HG03575 (cell line): ENCODE measurements at regions not wholly inside any gene's neighbourhood (a gene's known extent, or its start where the extent isn't known, plus 50 kb on each side); places are given as distances from the start of the nearest gene placed in this dataset.

Experiments used
- ATAC-seq: cut with Tn5 transposase; IDR thresholded peaks from one replicate; pipeline ENCODE4 v1.9.1; 2021; ENCODE audit not compliant: unreplicated experiment, insufficient number of reproducible peaks, low FRiP score; ENCODE audit errors: extremely low read depth

- ATAC-seq = no peak
Measured at GRCh38 chr15:70558406-70559264, 204.7 kb downstream of the UACA start.

DNA sequence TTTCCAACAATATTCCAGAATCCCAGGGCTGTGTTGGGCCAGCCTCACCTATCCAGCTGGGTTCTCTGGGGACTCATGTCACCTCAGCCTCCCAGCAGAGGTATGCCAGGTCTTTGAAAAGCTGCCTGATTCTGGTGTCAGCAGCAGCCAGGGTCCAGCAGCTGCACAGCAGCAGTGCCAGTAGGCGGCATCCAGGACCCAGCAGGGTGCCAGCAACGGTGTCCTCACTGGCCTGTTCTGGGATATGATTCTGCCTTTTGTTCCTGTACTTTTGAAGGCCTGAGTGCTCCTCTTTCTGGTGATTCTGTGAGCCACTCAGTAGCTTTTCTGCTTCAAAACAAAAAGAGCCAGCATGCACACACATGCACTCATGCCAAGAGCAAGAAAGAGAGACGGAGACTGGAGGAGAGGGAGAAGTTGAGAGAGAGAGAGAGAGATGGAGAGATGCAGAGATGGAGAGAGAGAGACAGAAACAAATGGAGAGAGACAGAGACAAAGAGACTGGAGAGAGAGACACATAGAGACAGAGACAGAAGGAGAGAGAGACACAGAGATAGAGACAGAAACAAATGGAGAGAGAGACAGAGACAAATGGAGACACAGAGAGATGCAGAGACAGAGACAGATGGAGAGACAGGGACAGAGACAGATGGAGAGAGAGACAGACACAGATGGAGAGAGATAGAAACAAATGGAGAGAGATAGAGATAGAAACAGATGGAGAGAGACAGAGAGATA, 205.7 kb downstream of the UACA start:
- no peak for ATAC-seq

DNA sequence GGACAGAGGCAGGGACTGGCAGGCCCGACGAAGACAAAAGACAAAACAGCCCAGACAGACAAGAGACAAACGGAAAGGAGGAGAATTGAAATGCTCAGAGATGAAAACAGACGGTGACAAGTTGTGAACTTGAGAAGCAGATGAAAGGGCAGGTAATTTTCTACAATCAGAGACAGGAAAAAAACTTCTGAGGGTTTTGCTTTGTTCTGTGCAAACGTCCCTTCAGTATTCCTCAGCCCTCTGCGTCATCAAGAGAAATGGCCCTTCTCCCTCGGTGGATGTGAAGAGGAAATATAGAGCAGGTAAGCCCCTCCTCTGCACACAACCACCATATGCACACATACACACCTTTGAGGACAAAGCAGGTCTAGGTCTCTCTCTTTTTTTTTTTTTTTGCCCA, 206.6 kb downstream of the UACA start:
- no peak for ATAC-seq

DNA sequence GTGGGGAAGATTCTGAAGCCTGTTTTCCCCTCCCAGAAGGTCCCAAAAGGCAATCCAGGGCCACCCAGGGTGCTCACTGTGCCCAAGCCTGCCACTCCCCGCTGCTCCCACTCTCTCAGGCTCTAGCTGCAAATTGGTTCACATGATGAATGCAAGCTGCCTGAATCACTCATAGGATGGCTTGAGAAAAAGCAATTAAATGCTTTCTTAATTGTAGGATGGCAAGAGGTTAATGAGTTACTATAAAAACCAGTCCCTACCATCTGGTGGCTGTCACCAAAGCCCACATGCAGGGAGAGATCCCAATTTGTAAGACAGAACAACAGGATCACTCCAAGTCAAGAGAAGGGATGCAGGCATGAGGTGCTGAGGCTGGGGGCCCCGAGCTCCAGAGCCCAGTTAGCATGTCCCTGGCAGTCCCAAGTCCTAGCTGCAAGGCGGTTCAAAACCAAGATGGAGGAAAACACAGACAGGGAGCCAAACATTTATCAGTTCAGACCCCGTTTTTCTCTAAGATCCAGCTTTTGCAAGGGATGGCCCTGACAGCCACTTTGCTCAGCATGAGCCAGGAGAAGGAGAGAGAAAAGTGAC, 207.1 kb downstream of the UACA start:
- no peak for ATAC-seq

DNA sequence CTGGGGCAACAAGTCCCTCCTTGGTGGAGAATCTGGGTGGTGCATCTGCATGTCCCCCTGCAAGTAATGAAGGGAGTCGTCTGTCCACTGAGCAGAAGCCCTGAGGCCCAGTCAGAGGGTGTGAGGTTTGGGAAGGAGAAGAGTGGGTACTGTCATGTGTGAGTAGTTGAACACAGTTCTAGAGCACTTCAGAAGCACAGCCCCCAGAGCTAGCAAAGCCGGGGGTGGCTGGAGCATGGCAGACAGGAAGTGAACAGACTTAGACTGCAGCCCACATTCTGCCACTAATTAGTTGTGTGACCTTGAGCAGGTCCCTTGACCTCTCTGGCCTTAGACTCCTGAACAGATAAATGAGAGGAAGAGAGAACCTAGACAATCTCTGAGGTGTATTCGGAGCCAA, 207.6 kb downstream of the UACA start:
- ATAC-seq = no peak

DNA sequence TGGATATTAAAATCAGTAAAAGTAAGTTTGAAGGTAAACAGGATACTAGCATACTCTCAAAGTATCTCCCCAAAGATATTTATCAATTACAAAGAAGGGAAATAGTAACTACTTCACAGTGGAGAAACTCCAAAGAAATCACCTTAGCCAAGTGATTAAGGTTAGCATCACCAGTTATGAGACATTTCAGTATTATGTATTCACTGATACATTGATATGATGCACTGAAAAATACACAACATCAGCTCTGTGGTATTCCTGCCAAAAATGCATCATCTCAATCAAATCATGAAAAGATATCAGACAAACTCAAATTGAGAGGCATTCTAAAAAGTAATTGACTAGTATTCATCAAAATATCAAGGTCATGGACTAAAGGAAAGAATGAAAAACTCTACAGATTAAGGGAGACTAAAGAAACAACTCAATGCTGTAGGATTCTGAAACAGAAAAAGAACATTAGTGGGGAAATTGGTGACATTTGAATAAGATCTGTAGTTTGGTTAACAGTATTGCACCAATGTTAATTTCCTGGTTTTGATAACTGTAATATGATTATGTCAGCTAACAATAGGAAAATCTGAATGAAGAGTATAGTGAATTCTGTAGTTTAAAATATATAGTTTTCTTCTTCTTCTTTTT, 215.4 kb downstream of the UACA start:
- no peak for ATAC-seq

GRCh38 chr15:70545526-70545925, 217.8 kb downstream of the UACA start:
- no peak for ATAC-seq

- no peak for ATAC-seq
Measured at GRCh38 chr15:70541511-70541910, 221.8 kb downstream of the UACA start.

DNA sequence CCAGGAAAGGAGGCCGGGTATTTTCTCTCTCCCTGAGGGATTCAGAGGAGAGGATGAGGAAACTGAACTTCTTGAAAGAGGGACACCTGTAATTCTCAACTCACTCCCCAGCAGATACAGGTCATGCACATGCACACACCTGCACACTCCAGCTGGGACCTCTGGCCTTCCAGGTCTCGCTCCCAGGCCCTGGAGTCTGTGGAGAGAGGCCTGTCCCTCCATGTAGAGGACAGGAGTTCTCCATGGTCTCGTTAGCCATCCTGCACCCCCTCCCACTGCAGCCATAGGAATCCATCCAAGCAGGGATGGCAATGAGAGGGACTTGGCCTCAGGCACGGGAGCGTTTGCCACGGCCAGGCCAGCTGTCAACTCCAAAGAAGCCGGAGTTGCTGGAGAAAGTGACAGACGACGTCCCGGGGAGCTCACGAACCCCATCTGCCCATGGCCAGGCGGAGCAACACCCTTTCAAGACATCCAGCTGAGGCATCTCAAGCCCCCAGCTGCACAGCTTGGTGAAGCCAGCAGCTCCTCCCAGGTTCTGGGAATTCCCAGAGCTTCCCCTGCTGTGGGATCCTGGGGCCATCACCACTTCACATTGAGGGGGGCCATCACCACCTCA, 223.3 kb downstream of the UACA start:
- no peak for ATAC-seq

GRCh38 chr15:70539409-70539808, 223.9 kb downstream of the UACA start:
- ATAC-seq = no peak

GRCh38 chr15:70538278-70538677, 225.1 kb downstream of the UACA start:
- ATAC-seq = no peak

DNA sequence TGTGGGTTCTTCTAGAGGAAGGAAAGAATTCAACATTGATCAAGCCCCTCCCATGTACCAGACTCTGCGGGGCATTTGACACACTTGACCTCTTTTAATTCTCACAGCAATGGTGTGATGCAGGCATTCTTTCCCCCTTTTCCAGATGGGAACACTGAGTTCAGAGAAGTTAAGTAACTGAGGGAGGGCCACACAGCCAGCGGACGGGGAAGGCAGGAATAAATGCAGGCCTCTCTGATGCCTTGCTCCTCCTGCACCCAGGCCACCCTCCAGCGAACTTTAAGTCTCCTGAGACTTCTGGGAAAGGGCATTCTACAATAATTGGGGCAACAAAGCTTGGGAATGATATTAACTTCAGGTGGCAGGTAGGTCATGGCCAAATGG, 227.4 kb downstream of the UACA start:
- ATAC-seq = no peak

- ATAC-seq = no peak
Measured at GRCh38 chr15:70535071-70535954, 228.0 kb downstream of the UACA start.

GRCh38 chr15:70533931-70534742, 229.2 kb downstream of the UACA start:
- ATAC-seq = no peak

GRCh38 chr15:70532531-70533186, 230.7 kb downstream of the UACA start:
- no peak for ATAC-seq

GRCh38 chr15:70531576-70531975, 231.8 kb downstream of the UACA start:
- no peak for ATAC-seq

GRCh38 chr15:70530906-70531305, 232.5 kb downstream of the UACA start:
- no peak for ATAC-seq
